HFFc6 (cell line): ENCODE measurements at regions not wholly inside any gene's neighbourhood (a gene's known extent, or its start where the extent isn't known, plus 50 kb on each side); places are given as distances from the start of the nearest gene placed in this dataset.

Experiments used
- DNase-seq: peaks from one replicate; pipeline ENCODE4 v3.0.0-alpha.2; 2018
- H3K27ac Mint-ChIP-seq: 2 replicates; pipeline ENCODE4 v1.8.0; 2020; ENCODE audit warnings: mild to moderate bottlenecking, mixed read lengths
- H3K27me3 Mint-ChIP-seq: 2 replicates; pipeline ENCODE4 v1.8.0; 2021; ENCODE audit warnings: mild to moderate bottlenecking, moderate library complexity, mixed read lengths; ENCODE audit not compliant: insufficient read depth
- H3K36me3 Mint-ChIP-seq: 2 replicates; pipeline ENCODE4 v1.8.0; 2021; ENCODE audit warnings: low read depth, mixed read lengths
- H3K4me1 Mint-ChIP-seq: 2 replicates; pipeline ENCODE4 v1.8.0; 2020; ENCODE audit warnings: low read depth, mixed read lengths
- H3K4me3 Mint-ChIP-seq: 2 replicates; pipeline ENCODE4 v1.8.0; 2020; ENCODE audit warnings: mild to moderate bottlenecking, moderate library complexity, mixed read lengths
- H3K9me3 Mint-ChIP-seq: 2 replicates; pipeline ENCODE4 v1.8.0; 2020; ENCODE audit warnings: mild to moderate bottlenecking, mixed read lengths
- TF ChIP-seq, protein P1 (sequence below): fragments of 200-600 bp; sonication (generic); IDR thresholded peaks from 2 replicates; pipeline ENCODE4 v1.5.0; 2021; ENCODE audit warnings: antibody characterized with exemption, mild to moderate bottlenecking

DNA sequence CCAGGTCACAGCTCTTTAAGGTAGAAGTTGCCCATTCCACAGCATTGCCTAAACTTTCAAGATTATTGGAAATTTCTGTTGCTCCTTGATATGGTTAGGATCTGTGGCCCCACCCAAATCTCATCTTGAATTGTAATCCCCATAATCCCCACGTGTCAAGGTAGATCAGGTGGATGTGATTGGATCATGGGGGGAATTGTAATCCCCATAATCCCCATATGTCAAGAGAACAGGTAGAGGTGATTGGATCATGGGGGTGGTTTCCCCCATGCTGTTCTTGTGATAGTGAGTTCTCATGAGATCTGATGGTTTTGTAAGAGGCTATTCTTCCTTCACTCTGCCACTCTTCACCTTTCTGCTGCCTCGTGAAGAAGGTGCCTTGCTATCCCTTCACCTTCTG is 327.4 kb upstream of the MAP3K7 start:
- no peak overlapping the region for H3K27ac Mint-ChIP-seq
- H3K9me3 Mint-ChIP-seq, result peaks cover 25% of the 10 kb centered on the region
- TF ChIP-seq, protein P1, sequence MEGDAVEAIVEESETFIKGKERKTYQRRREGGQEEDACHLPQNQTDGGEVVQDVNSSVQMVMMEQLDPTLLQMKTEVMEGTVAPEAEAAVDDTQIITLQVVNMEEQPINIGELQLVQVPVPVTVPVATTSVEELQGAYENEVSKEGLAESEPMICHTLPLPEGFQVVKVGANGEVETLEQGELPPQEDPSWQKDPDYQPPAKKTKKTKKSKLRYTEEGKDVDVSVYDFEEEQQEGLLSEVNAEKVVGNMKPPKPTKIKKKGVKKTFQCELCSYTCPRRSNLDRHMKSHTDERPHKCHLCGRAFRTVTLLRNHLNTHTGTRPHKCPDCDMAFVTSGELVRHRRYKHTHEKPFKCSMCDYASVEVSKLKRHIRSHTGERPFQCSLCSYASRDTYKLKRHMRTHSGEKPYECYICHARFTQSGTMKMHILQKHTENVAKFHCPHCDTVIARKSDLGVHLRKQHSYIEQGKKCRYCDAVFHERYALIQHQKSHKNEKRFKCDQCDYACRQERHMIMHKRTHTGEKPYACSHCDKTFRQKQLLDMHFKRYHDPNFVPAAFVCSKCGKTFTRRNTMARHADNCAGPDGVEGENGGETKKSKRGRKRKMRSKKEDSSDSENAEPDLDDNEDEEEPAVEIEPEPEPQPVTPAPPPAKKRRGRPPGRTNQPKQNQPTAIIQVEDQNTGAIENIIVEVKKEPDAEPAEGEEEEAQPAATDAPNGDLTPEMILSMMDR, result no peak
- H3K4me3 Mint-ChIP-seq, result no peak overlapping the region
- H3K36me3 Mint-ChIP-seq, result no peaks in the 10 kb centered on the region; the same call in 1 of the 2 replicates
- H3K27me3 Mint-ChIP-seq, result no peaks in the 10 kb centered on the region; the same call in 1 of the 2 replicates
- H3K4me1 Mint-ChIP-seq, result no peaks in the 10 kb centered on the region
- no peak for DNase-seq

DNA sequence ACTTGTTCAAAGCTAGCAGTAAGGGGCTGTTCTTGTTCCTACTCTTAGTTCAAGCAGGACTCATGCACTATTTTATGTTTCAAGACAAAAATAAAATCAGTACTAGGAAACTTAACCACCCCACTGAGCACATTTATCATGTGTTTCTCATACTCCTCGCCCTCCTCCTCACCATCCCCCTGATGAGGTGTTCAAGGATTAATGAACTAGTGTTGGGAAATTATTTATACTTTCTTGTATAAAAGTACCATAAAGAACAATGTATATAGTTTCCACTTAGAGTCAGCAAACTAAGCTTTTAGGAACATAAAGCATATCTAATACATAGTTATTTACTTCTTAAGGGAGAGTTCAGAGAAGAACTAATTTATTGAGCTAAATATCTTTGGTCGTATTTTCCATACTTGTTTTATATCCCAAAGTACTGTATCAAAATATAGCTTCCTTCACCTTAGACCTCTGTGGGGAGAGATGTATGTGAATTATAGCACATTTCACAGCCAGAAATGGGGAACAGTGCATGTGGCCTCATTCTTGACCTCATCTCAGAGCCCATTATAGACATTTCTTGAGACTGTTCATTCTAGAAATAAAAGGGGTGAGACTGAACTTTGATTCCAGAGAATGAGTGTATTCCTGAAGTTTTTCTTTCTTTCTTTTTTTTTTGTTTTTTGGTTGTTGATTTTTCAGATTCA is 326.5 kb upstream of the MAP3K7 start:
- TF ChIP-seq, protein P1, result no peak
- no peaks in the 10 kb centered on the region; the same call in 1 of the 2 replicates for H3K36me3 Mint-ChIP-seq
- no peak for DNase-seq
- H3K27me3 Mint-ChIP-seq, result no peaks in the 10 kb centered on the region; the same call in 1 of the 2 replicates
- peaks cover 22% of the 10 kb centered on the region for H3K9me3 Mint-ChIP-seq
- no peaks in the 10 kb centered on the region for H3K4me1 Mint-ChIP-seq
- H3K27ac Mint-ChIP-seq, result no peak overlapping the region
- H3K4me3 Mint-ChIP-seq, result no peak overlapping the region

DNA sequence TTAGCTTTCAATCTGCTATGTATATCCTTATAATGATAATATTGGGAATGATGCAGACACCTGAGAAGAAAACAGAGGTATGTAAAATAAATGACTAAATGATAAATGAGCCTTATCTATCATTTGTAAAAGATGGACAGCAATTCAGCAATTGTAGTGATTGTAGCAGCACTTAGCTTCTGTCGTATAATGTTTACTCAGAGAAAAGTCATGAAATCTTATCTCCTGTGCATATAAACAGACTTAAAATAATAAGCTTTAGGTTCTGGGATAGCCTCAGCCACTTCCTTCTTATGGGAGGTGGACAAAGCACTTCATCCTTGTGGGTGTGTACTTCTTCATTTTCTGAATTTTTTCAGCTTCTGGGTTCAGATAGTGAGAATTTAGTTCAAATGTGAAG is 324.8 kb upstream of the MAP3K7 start:
- H3K9me3 Mint-ChIP-seq, result peaks cover 27% of the 10 kb centered on the region

DNA sequence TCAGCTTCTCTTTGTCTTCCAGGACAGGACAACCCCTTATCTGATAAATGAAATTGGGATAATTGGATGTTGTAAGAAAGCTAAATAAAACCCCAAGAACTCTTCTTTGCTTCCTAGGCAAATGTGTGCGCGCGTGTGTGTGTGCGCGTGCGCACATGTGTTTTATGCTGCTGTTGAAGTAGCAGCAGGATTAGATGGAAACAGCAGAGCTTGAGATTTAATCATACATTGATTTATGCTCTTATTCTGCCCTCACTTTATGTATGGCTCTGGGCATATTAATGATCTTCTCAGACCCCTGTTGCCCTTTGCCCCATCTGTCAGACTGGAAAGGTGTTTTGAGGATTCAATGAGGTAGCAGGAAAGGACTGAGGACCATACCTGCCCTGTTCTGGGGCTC is 324.0 kb upstream of the MAP3K7 start:
- TF ChIP-seq, protein P1, result no peak
- Mint-ChIP-seq H3K27ac (no peak overlapping the region), H3K27me3 (no peaks in the 10 kb centered on the region; the same call in 1 of the 2 replicates), H3K4me1 (no peaks in the 10 kb centered on the region), H3K36me3 (no peaks in the 10 kb centered on the region; the same call in 1 of the 2 replicates), H3K4me3 (no peak overlapping the region), H3K9me3 (peaks cover 28% of the 10 kb centered on the region)
- DNase-seq, result no peak

More for the DNA sequence above, 324.8 kb upstream of the MAP3K7 start:
- DNase-seq, result no peak
- Mint-ChIP-seq H3K27me3 (no peaks in the 10 kb centered on the region; the same call in 1 of the 2 replicates), H3K27ac (no peak overlapping the region), H3K36me3 (no peaks in the 10 kb centered on the region; the same call in 1 of the 2 replicates), H3K4me1 (no peaks in the 10 kb centered on the region), H3K4me3 (no peak overlapping the region)
- TF ChIP-seq, protein P1, result no peak

DNA sequence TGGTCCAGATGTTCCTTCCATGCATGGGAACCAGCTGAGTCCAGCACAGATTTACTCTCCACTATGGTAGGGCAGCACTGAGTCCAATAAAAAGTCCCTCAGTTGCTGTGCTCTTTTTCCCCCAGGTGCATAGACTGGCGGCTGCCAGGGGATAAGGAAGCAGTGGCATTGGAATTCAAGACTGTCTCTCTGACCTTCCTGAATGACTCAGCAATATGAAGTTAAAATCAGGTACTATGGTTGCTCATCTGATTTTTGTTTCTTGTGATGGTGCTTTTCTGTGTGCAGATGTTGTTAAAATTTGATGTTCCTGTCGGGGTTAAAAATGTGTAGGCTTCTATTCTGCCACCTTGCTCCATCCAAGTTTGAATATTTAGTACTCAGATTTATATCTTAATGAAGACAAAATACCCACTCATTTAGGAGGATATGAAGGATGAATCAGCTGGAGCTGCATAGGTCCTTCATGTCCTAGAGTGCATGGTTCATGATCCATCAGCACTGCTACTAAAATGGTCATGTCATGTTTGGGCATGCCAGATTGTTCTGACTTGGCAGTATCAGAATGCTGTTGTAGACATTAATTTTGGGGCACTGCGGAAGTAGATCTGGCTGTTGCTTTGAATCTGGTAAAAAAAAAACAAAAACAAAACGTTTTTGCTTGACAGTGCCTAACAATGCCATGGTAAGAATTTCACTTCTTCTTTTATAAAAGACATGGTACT is 321.2 kb upstream of the MAP3K7 start:
- H3K27me3 Mint-ChIP-seq, result no peaks in the 10 kb centered on the region
- H3K4me3 Mint-ChIP-seq, result no peak overlapping the region
- H3K27ac Mint-ChIP-seq, result no peak overlapping the region
- no peaks in the 10 kb centered on the region for H3K36me3 Mint-ChIP-seq
- H3K9me3 Mint-ChIP-seq, result peaks cover 27% of the 10 kb centered on the region
- no peaks in the 10 kb centered on the region for H3K4me1 Mint-ChIP-seq
- TF ChIP-seq, protein P1, result no peak
- DNase-seq, result no peak
